Lower lobe of right lung (tissue), 2 donors: ENCODE measurements at regions not wholly inside any gene's neighbourhood (a gene's known extent, or its start where the extent isn't known, plus 50 kb on each side); places are given as distances from the start of the nearest gene placed in this dataset.
"Not testable (repeated sequence)": the region's sequence is repeated elsewhere in the genome, so short reads cannot be mapped to it uniquely, and the experiment has no call there.

Source experiments
- ATAC-seq, 2 donors: fragments of 200-7000 bp; cut with Tn5 transposase; one replicate each; pipeline ENCODE4 v1.9.1; 2020 to 2022; ENCODE audit warnings: mild to moderate bottlenecking in 2 of 2, moderate library complexity in 2 of 2
- DNase-seq: peaks from one replicate; pipeline ENCODE4 v3.0.0-alpha.2; 2020
- H3K27ac ChIP-seq: fragments of 200-600 bp; one replicate; pipeline ENCODE4 v1.8.0; 2022
- H3K27me3 ChIP-seq: fragments of 200-600 bp; one replicate; pipeline ENCODE4 v1.8.0; 2022; ENCODE audit warnings: low read depth
- H3K36me3 ChIP-seq: fragments of 200-600 bp; one replicate; pipeline ENCODE4 v1.8.0; 2022; ENCODE audit warnings: mild to moderate bottlenecking
- H3K4me1 ChIP-seq: fragments of 200-600 bp; one replicate; pipeline ENCODE4 v1.8.0; 2022
- H3K4me3 ChIP-seq: fragments of 200-600 bp; one replicate; pipeline ENCODE4 v1.8.0; 2022; ENCODE audit warnings: mild to moderate bottlenecking
- H3K9me3 ChIP-seq: fragments of 200-600 bp; one replicate; pipeline ENCODE4 v1.8.0; 2022
- CTCF ChIP-seq: fragments of 200-600 bp; IDR thresholded peaks from one replicate; pipeline ENCODE4 v1.8.0; 2022; ENCODE audit warnings: antibody characterized with exemption, mild to moderate bottlenecking
- intact Hi-C: fragments of 100-400 bp; cut with DNase I; formaldehyde crosslinking; loops from one replicate; pipeline ENCODE4 v1.11.0; 2022
- donor health status: DM: no; HTN: yes; CAD: no; lungs with severe emphysema.

- intact Hi-C loops, result no loop called here
- no peak for ATAC-seq
Observed at GRCh38 chr7:152583006-152583405, 92.9 kb downstream of the XRCC2 start.

GRCh38 chr7:152579070-152579469 lies 96.9 kb downstream of the XRCC2 start:
- peaks cover 6% of the 10 kb centered on the region for H3K27me3 ChIP-seq
- no peaks in the 10 kb centered on the region for H3K9me3 ChIP-seq
- no peak for TF ChIP-seq CTCF
- H3K27ac ChIP-seq, result no peak overlapping the region
- no peaks in the 10 kb centered on the region for H3K4me1 ChIP-seq
- DNase-seq, result no peak
- H3K36me3 ChIP-seq, result no peaks in the 10 kb centered on the region
- intact Hi-C loops, result no loop called here
- no peak overlapping the region for H3K4me3 ChIP-seq
- ATAC-seq, result no peak

More at GRCh38 chr7:152583006-152583405, 92.9 kb downstream of the XRCC2 start:
- Histone ChIP-seq H3K9me3 (no peaks in the 10 kb centered on the region), H3K4me3 (no peak overlapping the region), H3K4me1 (no peaks in the 10 kb centered on the region), H3K36me3 (no peaks in the 10 kb centered on the region), H3K27me3 (no peaks in the 10 kb centered on the region), H3K27ac (no peak overlapping the region)
- DNase-seq, result no peak
- TF ChIP-seq CTCF, result no peak

GRCh38 chr7:152577339-152577738 lies 98.6 kb downstream of the XRCC2 start:
- Histone ChIP-seq H3K4me1 (no peaks in the 10 kb centered on the region), H3K27ac (no peak overlapping the region), H3K9me3 (no peaks in the 10 kb centered on the region), H3K27me3 (peaks cover 6% of the 10 kb centered on the region), H3K36me3 (no peaks in the 10 kb centered on the region), H3K4me3 (no peak overlapping the region)
- no peak for TF ChIP-seq CTCF
- ATAC-seq, result no peak
- DNase-seq, result no peak
- intact Hi-C loops, result no loop called here

GRCh38 chr7:152574892-152575548 lies 100.9 kb downstream of the XRCC2 start:
- H3K9me3 ChIP-seq, result no peaks in the 10 kb centered on the region
- no peak overlapping the region for H3K27ac ChIP-seq
- intact Hi-C loops, result no loop called here
- H3K4me3 ChIP-seq, result no peak overlapping the region
- DNase-seq, result no peak
- no peaks in the 10 kb centered on the region for H3K36me3 ChIP-seq
- no peaks in the 10 kb centered on the region for H3K4me1 ChIP-seq
- no peak for ATAC-seq
- H3K27me3 ChIP-seq, result peaks cover 6% of the 10 kb centered on the region
- TF ChIP-seq CTCF, result no peak

GRCh38 chr7:152573186-152573585 lies 102.8 kb downstream of the XRCC2 start:
- ATAC-seq, H3K4me3 ChIP-seq, H3K27me3 ChIP-seq, DNase-seq, H3K36me3 ChIP-seq, H3K9me3 ChIP-seq, intact Hi-C loops, H3K27ac ChIP-seq, H3K4me1 ChIP-seq: not testable (repeated sequence)

GRCh38 chr7:152572101-152572500 lies 103.8 kb downstream of the XRCC2 start:
- H3K4me3 ChIP-seq, result no peak overlapping the region
- intact Hi-C loops, result no loop called here
- no peak for DNase-seq
- H3K27me3 ChIP-seq, result peaks cover 6% of the 10 kb centered on the region
- H3K27ac ChIP-seq, result no peak overlapping the region
- TF ChIP-seq CTCF, result no peak
- no peaks in the 10 kb centered on the region for H3K4me1 ChIP-seq
- no peaks in the 10 kb centered on the region for H3K9me3 ChIP-seq
- ATAC-seq, result no peak
- H3K36me3 ChIP-seq, result no peaks in the 10 kb centered on the region
